SK-N-SH treated with all-trans-retinoic acid at 6 μM for 48 hours (cell line): ENCODE measurements at regions not wholly inside any gene's neighbourhood (a gene's known extent, or its start where the extent isn't known, plus 50 kb on each side); places are given as distances from the start of the nearest gene placed in this dataset.

Experiments used
- ARNTL ChIP-seq: fragments of 450-650 bp; formaldehyde crosslinking; IDR thresholded peaks from 2 replicates; pipeline ENCODE4 v1.5.0; 2020; ENCODE audit warnings: low read depth, mild to moderate bottlenecking, moderate library complexity, borderline replicate concordance
- BACH2 ChIP-seq: fragments of 250-450 bp; sonication (Bioruptor Pico); IDR thresholded peaks from 2 replicates; pipeline ENCODE4 v1.9.0; 2021; ENCODE audit warnings: mild to moderate bottlenecking, borderline replicate concordance
- CREB5 ChIP-seq: fragments of 250-450 bp; sonication (Bioruptor Pico); IDR thresholded peaks from 2 replicates; pipeline ENCODE4 v1.5.1; 2020; ENCODE audit warnings: low read depth, mild to moderate bottlenecking, moderate library complexity
- CSDC2 ChIP-seq: fragments of 250-450 bp; sonication (Bioruptor Pico); IDR thresholded peaks from 2 replicates; pipeline ENCODE4 v1.5.0; 2020; ENCODE audit warnings: mild to moderate bottlenecking, moderate library complexity
- ISL1 ChIP-seq: fragments of 250-450 bp; sonication (Bioruptor Pico); IDR thresholded peaks from 2 replicates; pipeline ENCODE4 v2.1.2; 2022; ENCODE audit warnings: mild to moderate bottlenecking, moderate library complexity
- OSR1 ChIP-seq: fragments of 250-450 bp; sonication (Bioruptor Pico); IDR thresholded peaks from 2 replicates; pipeline ENCODE4 v1.8.0; 2022; ENCODE audit warnings: moderate library complexity, mild to moderate bottlenecking, inconsistent platforms
- PATZ1 ChIP-seq: fragments of 250-450 bp; sonication (Bioruptor Pico); IDR thresholded peaks from 2 replicates; pipeline ENCODE4 v1.8.0; 2020; ENCODE audit warnings: mild to moderate bottlenecking, moderate library complexity, borderline replicate concordance
- POU6F1 ChIP-seq: fragments of 250-450 bp; sonication (Bioruptor Pico); IDR thresholded peaks from 2 replicates; pipeline ENCODE4 v1.8.0; 2021; ENCODE audit warnings: low read depth, mild to moderate bottlenecking, moderate library complexity, borderline replicate concordance
- RARB ChIP-seq: fragments of 250-450 bp; sonication (Bioruptor Pico); IDR thresholded peaks from 2 replicates; pipeline ENCODE4 v1.8.0; 2021; ENCODE audit warnings: mild to moderate bottlenecking, moderate library complexity
- TCF4 ChIP-seq: fragments of 250-450 bp; sonication (Bioruptor Pico); IDR thresholded peaks from 2 replicates; pipeline ENCODE4 v1.8.0; 2021; ENCODE audit warnings: mild to moderate bottlenecking, moderate library complexity, borderline replicate concordance
- ZFP3 ChIP-seq: fragments of 250-450 bp; sonication (Bioruptor Pico); IDR thresholded peaks from 2 replicates; pipeline ENCODE4 v1.5.0; 2020; ENCODE audit warnings: mild to moderate bottlenecking, moderate library complexity
- ZNF70 ChIP-seq: fragments of 450-650 bp; formaldehyde crosslinking; IDR thresholded peaks from 2 replicates; pipeline ENCODE4 v1.5.0; 2020; ENCODE audit warnings: mild to moderate bottlenecking, moderate library complexity

- no peak for TF ChIP-seq OSR1 (CRISPR knock-in tag)
- no peak for TF ChIP-seq CREB5 (CRISPR knock-in tag)
- no peak for TF ChIP-seq ZFP3 (CRISPR knock-in tag)
- TF ChIP-seq CSDC2 (CRISPR knock-in tag), result no peak
- no peak for TF ChIP-seq ARNTL (CRISPR knock-in tag)
- TF ChIP-seq ISL1 (CRISPR knock-in tag), result no peak
- TF ChIP-seq POU6F1 (CRISPR knock-in tag), result no peak
- no peak for TF ChIP-seq ZNF70 (CRISPR knock-in tag)
- TF ChIP-seq TCF4 (CRISPR knock-in tag), result no peak
- TF ChIP-seq BACH2, result no peak
- no peak for TF ChIP-seq PATZ1 (CRISPR knock-in tag)
- no peak for TF ChIP-seq RARB (CRISPR knock-in tag)
Observed at GRCh38 chr10:78286668-78287067, 253.0 kb downstream of the RPS24 start.
